Smooth muscle cell (in vitro differentiated cells): ENCODE measurements at regions not wholly inside any gene's neighbourhood (a gene's known extent, or its start where the extent isn't known, plus 50 kb on each side); places are given as distances from the start of the nearest gene placed in this dataset.
A peak's percentile ranks its signal among the peaks of the same experiment; 100 is the strongest.

Source experiments
- DNase-seq: peaks from one replicate; lab custom pipeline; 2025; ENCODE audit not compliant: unreplicated experiment; lab: John Stamatoyannopoulos, UW
- H2AFZ ChIP-seq: fragments of 200-600 bp; sonication (generic); 2 replicates; pipeline ENCODE4 v1.6.0; 2016; ENCODE audit warnings: antibody characterized with exemption, low read depth, mild to moderate bottlenecking
- H3F3A ChIP-seq: fragments of 200-600 bp; sonication (generic); 2 replicates; pipeline ENCODE4 v1.6.0; 2017; ENCODE audit warnings: antibody characterized with exemption, low read depth
- H3K27ac ChIP-seq: fragments of 200-600 bp; sonication (generic); 2 replicates; pipeline ENCODE4 v1.5.1; 2016; ENCODE audit warnings: low read depth, mild to moderate bottlenecking
- H3K27me3 ChIP-seq: fragments of 200-600 bp; sonication (generic); 2 replicates; pipeline ENCODE4 v1.6.1; 2016; ENCODE audit warnings: low read depth, mild to moderate bottlenecking
- H3K36me3 ChIP-seq: fragments of 200-600 bp; sonication (generic); 2 replicates; pipeline ENCODE4 v1.5.1; 2016; ENCODE audit warnings: low read depth
- H3K4me1 ChIP-seq: fragments of 200-600 bp; sonication (generic); 2 replicates; pipeline ENCODE4 v1.5.1; 2016; ENCODE audit warnings: low read depth
- H3K4me2 ChIP-seq: fragments of 200-600 bp; sonication (generic); 2 replicates; pipeline ENCODE4 v1.6.0; 2016; ENCODE audit warnings: mild to moderate bottlenecking
- H3K4me3 ChIP-seq: fragments of 200-600 bp; sonication (generic); 2 replicates; pipeline ENCODE4 v1.5.1; 2016; ENCODE audit warnings: mild to moderate bottlenecking
- H3K79me2 ChIP-seq: fragments of 200-600 bp; sonication (generic); 2 replicates; pipeline ENCODE4 v1.6.0; 2016; ENCODE audit warnings: low read depth, mild to moderate bottlenecking
- H3K9ac ChIP-seq: fragments of 200-600 bp; sonication (generic); 2 replicates; pipeline ENCODE4 v1.6.0; 2016; ENCODE audit warnings: low read depth
- H3K9me3 ChIP-seq: fragments of 200-600 bp; sonication (generic); replicated peaks from 2 replicates; pipeline ENCODE4 v1.5.1; 2016; ENCODE audit warnings: low read depth
- H4K20me1 ChIP-seq: fragments of 200-600 bp; sonication (generic); 2 replicates; pipeline ENCODE4 v1.6.0; 2016; ENCODE audit warnings: low read depth
- CTCF ChIP-seq: fragments of 200-600 bp; sonication (generic); IDR thresholded peaks from 2 replicates; pipeline ENCODE4 v1.5.1; 2017; ENCODE audit warnings: borderline replicate concordance, mild to moderate bottlenecking, antibody characterized with exemption; ENCODE audit not compliant: insufficient read depth, poor library complexity, severe bottlenecking
- WGBS: methylation state at CpG from one replicate; pipeline ENCODE4 v1.1.7; 2016; ENCODE audit warnings: low lambda C conversion rate; 5-methylcytosine and 5-hydroxymethylcytosine counted together

- H3K36me3 ChIP-seq, result no peaks in the 10 kb centered on the region
- no peak overlapping the region for H3K9ac ChIP-seq
- peaks cover 19% of the 10 kb centered on the region for H3K27me3 ChIP-seq
- H3F3A ChIP-seq, result no peaks in the 10 kb centered on the region
- no peak overlapping the region for H3K4me3 ChIP-seq
- H2AFZ ChIP-seq, result no peak overlapping the region
- no peak for DNase-seq
- H3K4me2 ChIP-seq, result no peak overlapping the region
- H4K20me1 ChIP-seq, result no peaks in the 10 kb centered on the region
- H3K4me1 ChIP-seq, result no peaks in the 10 kb centered on the region
- H3K9me3 ChIP-seq, result no peaks in the 10 kb centered on the region
- no peaks in the 10 kb centered on the region for H3K79me2 ChIP-seq
- no peak for TF ChIP-seq CTCF
- no peak overlapping the region for H3K27ac ChIP-seq
- WGBS, result 69% methylated on average over 2 of the region's 2 CpGs
Observed at GRCh38 chr11:36777311-36777710, 179.3 kb upstream of the RAG2 start.

GRCh38 chr11:36775756-36776155 is 177.7 kb upstream of the RAG2 start:
- 77% methylated on average over 2 of the region's 2 CpGs for WGBS
- TF ChIP-seq CTCF, result no peak
- Histone ChIP-seq H3K4me3 (no peak overlapping the region), H3K9ac (no peak overlapping the region), H4K20me1 (no peaks in the 10 kb centered on the region), H3K27me3 (peaks cover 19% of the 10 kb centered on the region), H3F3A (no peaks in the 10 kb centered on the region), H3K4me1 (no peaks in the 10 kb centered on the region), H2AFZ (no peak overlapping the region), H3K27ac (no peak overlapping the region), H3K36me3 (no peaks in the 10 kb centered on the region), H3K79me2 (no peaks in the 10 kb centered on the region), H3K4me2 (no peak overlapping the region), H3K9me3 (no peaks in the 10 kb centered on the region)
- no peak for DNase-seq

- Histone ChIP-seq H3K27ac (peak overlapping the region; percentile 51), H3F3A (no peaks in the 10 kb centered on the region), H3K79me2 (no peaks in the 10 kb centered on the region), H3K36me3 (no peaks in the 10 kb centered on the region), H2AFZ (no peak overlapping the region), H3K27me3 (peaks cover 19% of the 10 kb centered on the region), H3K4me3 (no peak overlapping the region), H3K9me3 (no peaks in the 10 kb centered on the region), H3K4me1 (no peaks in the 10 kb centered on the region), H3K9ac (peak overlapping the region; percentile 43), H4K20me1 (no peaks in the 10 kb centered on the region), H3K4me2 (no peak overlapping the region)
- 44% methylated on average over 1 of the region's 1 CpG for WGBS
- no peak for DNase-seq
- no peak for TF ChIP-seq CTCF
Observed at GRCh38 chr11:36775130-36775529, 177.1 kb upstream of the RAG2 start.

GRCh38 chr11:36774603-36775002 is 176.6 kb upstream of the RAG2 start:
- 52% methylated on average over 1 of the region's 1 CpG for WGBS
- no peak overlapping the region for H3K4me2 ChIP-seq
- TF ChIP-seq CTCF, result no peak
- no peak overlapping the region for H2AFZ ChIP-seq
- H3K36me3 ChIP-seq, result no peaks in the 10 kb centered on the region
- H3K79me2 ChIP-seq, result no peaks in the 10 kb centered on the region
- no peaks in the 10 kb centered on the region for H4K20me1 ChIP-seq
- no peaks in the 10 kb centered on the region for H3K9me3 ChIP-seq
- peak overlapping the region; percentile 51 for H3K27ac ChIP-seq
- H3K27me3 ChIP-seq, result peaks cover 19% of the 10 kb centered on the region
- DNase-seq, result no peak
- H3K4me3 ChIP-seq, result no peak overlapping the region
- no peaks in the 10 kb centered on the region for H3F3A ChIP-seq
- H3K4me1 ChIP-seq, result no peaks in the 10 kb centered on the region
- peak overlapping the region; percentile 43 for H3K9ac ChIP-seq
